IMR-90 (cell line): ENCODE measurements at regions not wholly inside any gene's neighbourhood (a gene's known extent, or its start where the extent isn't known, plus 50 kb on each side); places are given as distances from the start of the nearest gene placed in this dataset.
"Not testable (repeated sequence)": the region's sequence is repeated elsewhere in the genome, so short reads cannot be mapped to it uniquely, and the experiment has no call there.

Experiments
- ATAC-seq: fragments of 200-7000 bp; cut with Tn5 transposase; 2 replicates; pipeline ENCODE4 v1.9.1; 2020; ENCODE audit warnings: low read depth, mild to moderate bottlenecking, moderate library complexity
- BruUV-seq: library from RNA; stranded (reverse); fragments of 400-500 nt; replicated peaks from 2 replicates; lab custom pipeline; 2021; lab: Mats Ljungman, UMichigan
- CTCF ChIA-PET: fragments of 300-600 bp; formaldehyde crosslinking; extraction: SDS; loops from one replicate; lab custom pipeline; 2021; ENCODE audit warnings: antibody characterized with exemption; lab: Yijun Ruan, JAX
- POLR2A ChIA-PET: fragments of 300-600 bp; sonication (Branson Sonifier 250); formaldehyde crosslinking; loops from one replicate; lab custom pipeline; 2022; ENCODE audit warnings: antibody characterized with exemption; ENCODE audit not compliant: unreplicated experiment; lab: Charles Lee
- DNase-seq: peaks from one replicate; pipeline ENCODE4 v3.0.0; 2013
- H2AFZ ChIP-seq: replicated peaks from 2 replicates; pipeline ENCODE3; 2013; ENCODE audit warnings: low read length, mild to moderate bottlenecking; ENCODE audit not compliant: poor library complexity
- H2AK5ac ChIP-seq: 2 replicates; pipeline ENCODE4 v1.6.1; 2013; ENCODE audit warnings: low read depth, low read length, inconsistent platforms
- H2AK9ac ChIP-seq: replicated peaks from 2 replicates; pipeline ENCODE3; 2013; ENCODE audit warnings: mild to moderate bottlenecking, low read depth, low read length, moderate library complexity; ENCODE audit not compliant: poor library complexity
- H2BK120ac ChIP-seq: 2 replicates; pipeline ENCODE4 v1.6.1; 2013; ENCODE audit warnings: low read depth, low read length, inconsistent platforms
- H2BK15ac ChIP-seq: 3 replicates; pipeline ENCODE4 v1.6.1; 2013; ENCODE audit warnings: low read depth, low read length, inconsistent platforms
- H2BK20ac ChIP-seq: 2 replicates; pipeline ENCODE4 v1.6.1; 2013; ENCODE audit warnings: low read depth, mild to moderate bottlenecking, inconsistent platforms, low read length, moderate library complexity
- H2BK5ac ChIP-seq: 2 replicates; pipeline ENCODE4 v1.6.1; 2013; ENCODE audit warnings: mild to moderate bottlenecking, low read depth, low read length, inconsistent platforms; ENCODE audit not compliant: poor library complexity, severe bottlenecking
- H3K14ac ChIP-seq: replicated peaks from 2 replicates; pipeline ENCODE4 v1.6.1; 2013; ENCODE audit warnings: low read depth, low read length, inconsistent platforms
- H3K18ac ChIP-seq: 2 replicates; pipeline ENCODE4 v1.6.1; 2013; ENCODE audit warnings: low read depth, low read length, control low read depth
- H3K23ac ChIP-seq: 2 replicates; pipeline ENCODE4 v1.6.1; 2013; ENCODE audit warnings: low read depth, low read length, inconsistent platforms
- H3K27ac ChIP-seq: 2 replicates; pipeline ENCODE4 v1.5.1; 2013; ENCODE audit warnings: mild to moderate bottlenecking, control low read depth, low read length; ENCODE audit not compliant: insufficient read depth
- H3K27me3 ChIP-seq: 2 replicates; pipeline ENCODE4 v1.6.1; 2013; ENCODE audit warnings: low read length; ENCODE audit not compliant: control insufficient read depth, insufficient read depth
- H3K36me3 ChIP-seq: 2 replicates; pipeline ENCODE4 v1.6.1; 2013; ENCODE audit warnings: low read length, mixed read lengths; ENCODE audit not compliant: control insufficient read depth, insufficient read depth
- H3K4ac ChIP-seq: 2 replicates; pipeline ENCODE4 v1.6.1; 2013; ENCODE audit warnings: low read depth, low read length, inconsistent platforms
- H3K4me1 ChIP-seq: 2 replicates; pipeline ENCODE4 v1.6.1; 2013; ENCODE audit warnings: low read length, mixed read lengths; ENCODE audit not compliant: control insufficient read depth, insufficient read depth
- H3K4me2 ChIP-seq: 2 replicates; pipeline ENCODE4 v1.6.1; 2013; ENCODE audit warnings: low read depth, mild to moderate bottlenecking, control low read depth, low read length, moderate library complexity
- H3K4me3 ChIP-seq: 2 replicates; pipeline ENCODE4 v1.5.1; 2013; ENCODE audit warnings: low read depth, mild to moderate bottlenecking, control low read depth, low read length, moderate library complexity; ENCODE audit not compliant: insufficient read depth
- H3K56ac ChIP-seq: 2 replicates; pipeline ENCODE4 v1.6.1; 2013; ENCODE audit warnings: low read length, inconsistent platforms; ENCODE audit not compliant: insufficient read depth; ENCODE audit errors: extremely low read depth
- H3K79me1 ChIP-seq, 2 experiments: 2 replicates each; pipeline ENCODE4 v1.6.1; 2013; ENCODE audit warnings: low read length in 2 of 2, inconsistent platforms in 1 of 2, low read depth in 1 of 2
- H3K9ac ChIP-seq: 2 replicates; pipeline ENCODE4 v1.6.1; 2013; ENCODE audit warnings: low read depth, low read length, control low read depth
- H3K9me1 ChIP-seq: 2 replicates; pipeline ENCODE4 v1.6.1; 2013; ENCODE audit warnings: low read length, inconsistent platforms; ENCODE audit not compliant: insufficient read depth
- H3K9me3 ChIP-seq: 2 replicates; pipeline ENCODE4 v1.6.1; 2013; ENCODE audit warnings: low read length; ENCODE audit not compliant: control insufficient read depth, insufficient read depth
- H4K20me1 ChIP-seq: 2 replicates; pipeline ENCODE4 v1.6.1; 2013; ENCODE audit warnings: low read length, inconsistent platforms; ENCODE audit not compliant: insufficient read depth
- H4K5ac ChIP-seq: 2 replicates; pipeline ENCODE4 v1.6.1; 2013; ENCODE audit warnings: mild to moderate bottlenecking, low read depth, low read length, control low read depth
- H4K8ac ChIP-seq, 2 experiments: 2 replicates each; pipeline ENCODE4 v1.6.1; 2013; ENCODE audit warnings: low read depth in 2 of 2, low read length in 2 of 2, control low read depth in 1 of 2, inconsistent platforms in 1 of 2
- H4K91ac ChIP-seq: 2 replicates; pipeline ENCODE4 v1.6.1; 2013; ENCODE audit warnings: low read depth, low read length, inconsistent platforms; ENCODE audit not compliant: insufficient read depth
- WGBS, 2 experiments: methylation state at CpG; one replicate each; pipeline versions ENCODE4 v1.1.5 to v1.1.7; 2013; ENCODE audit warnings: missing lambda C conversion rate in 2 of 2; ENCODE audit not compliant: insufficient read length in 1 of 2; ENCODE audit errors: extremely low coverage in 2 of 2; 5-methylcytosine and 5-hydroxymethylcytosine counted together
- dilution Hi-C: fragments of 300-500 bp; cut with HindIII; formaldehyde crosslinking; loops from one replicate; pipeline ENCODE4 v1.14.3; 2018; ENCODE audit warnings: low sequenced_read_pairs; ENCODE audit not compliant: unreplicated experiment
- in situ Hi-C: fragments of 300-500 bp; cut with MboI; formaldehyde crosslinking; loops from 3 replicates; pipeline ENCODE4 v1.14.3; 2019; ENCODE audit warnings: low sequenced_read_pairs, inconsistent platforms, mixed read lengths
- intact Hi-C: fragments of 100-400 bp; cut with micrococcal nuclease; formaldehyde crosslinking; loops from 2 replicates; pipeline ENCODE4 v1.10.0; 2022

DNA sequence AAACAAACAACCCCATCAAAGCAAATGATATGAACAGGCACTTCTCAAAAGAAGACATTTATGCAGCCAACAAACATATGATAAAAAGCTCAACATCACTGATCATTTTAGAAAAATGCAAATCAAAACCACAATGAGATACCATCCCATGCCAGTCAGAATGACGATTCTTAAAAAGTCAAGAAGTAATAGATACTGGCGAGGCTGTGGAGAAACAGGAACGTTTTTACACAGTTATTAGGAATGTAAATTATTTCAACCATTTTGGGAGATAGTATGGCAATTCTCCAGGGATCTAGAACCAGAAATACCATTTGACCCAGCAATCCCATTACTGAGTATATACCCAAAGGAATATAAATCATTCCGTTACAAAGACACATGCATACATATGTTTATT, 370.4 kb downstream of the HHIPL2 start:
- not testable (repeated sequence) for ATAC-seq
- in situ Hi-C loops: loop anchor here (10.0 kb wide), 1 partner anchor 433 kb away; the partner anchor contains the start of gene DUSP10

More for the DNA sequence above, 370.4 kb downstream of the HHIPL2 start:
- intact Hi-C loops, H3K27ac ChIP-seq, H3K4me3 ChIP-seq, H3K9me1 ChIP-seq, H3K56ac ChIP-seq, H2BK5ac ChIP-seq, H2AK5ac ChIP-seq, H2AFZ ChIP-seq, H3K27me3 ChIP-seq, H3K4ac ChIP-seq, dilution Hi-C loops, H3K9me3 ChIP-seq, H3K4me1 ChIP-seq, H4K8ac ChIP-seq, POLR2A ChIA-PET, H3K79me1 ChIP-seq, H3K36me3 ChIP-seq, H2BK120ac ChIP-seq, H3K9ac ChIP-seq, H4K5ac ChIP-seq, H2BK20ac ChIP-seq, H4K91ac ChIP-seq, CTCF ChIA-PET, H2AK9ac ChIP-seq, H3K4me2 ChIP-seq, H2BK15ac ChIP-seq, H3K23ac ChIP-seq, H4K20me1 ChIP-seq, DNase-seq, H3K18ac ChIP-seq, H3K14ac ChIP-seq, BruUV-seq: not testable (repeated sequence)
- no CpG with 5 or more reads among the region's 4 CpGs for WGBS, 2 experiments
